Head of caudate nucleus (tissue), 42 donors: ENCODE measurements at regions not wholly inside any gene's neighbourhood (a gene's known extent, or its start where the extent isn't known, plus 50 kb on each side); places are given as distances from the start of the nearest gene placed in this dataset.
A peak's percentile ranks its signal among the peaks of the same experiment; 100 is the strongest.

Experiments used
- DNase-seq, 42 donors: peaks; one replicate each; pipeline versions ENCODE4 v3.0.0 to v3.0.0-alpha.2; 2020 to 2021; ENCODE audit warnings: mixed read lengths in 7 of 42
- intact Hi-C: fragments of 100-400 bp; cut with DNase I; formaldehyde crosslinking; loops from one replicate; pipeline ENCODE4 v1.15.0; 2022

DNA sequence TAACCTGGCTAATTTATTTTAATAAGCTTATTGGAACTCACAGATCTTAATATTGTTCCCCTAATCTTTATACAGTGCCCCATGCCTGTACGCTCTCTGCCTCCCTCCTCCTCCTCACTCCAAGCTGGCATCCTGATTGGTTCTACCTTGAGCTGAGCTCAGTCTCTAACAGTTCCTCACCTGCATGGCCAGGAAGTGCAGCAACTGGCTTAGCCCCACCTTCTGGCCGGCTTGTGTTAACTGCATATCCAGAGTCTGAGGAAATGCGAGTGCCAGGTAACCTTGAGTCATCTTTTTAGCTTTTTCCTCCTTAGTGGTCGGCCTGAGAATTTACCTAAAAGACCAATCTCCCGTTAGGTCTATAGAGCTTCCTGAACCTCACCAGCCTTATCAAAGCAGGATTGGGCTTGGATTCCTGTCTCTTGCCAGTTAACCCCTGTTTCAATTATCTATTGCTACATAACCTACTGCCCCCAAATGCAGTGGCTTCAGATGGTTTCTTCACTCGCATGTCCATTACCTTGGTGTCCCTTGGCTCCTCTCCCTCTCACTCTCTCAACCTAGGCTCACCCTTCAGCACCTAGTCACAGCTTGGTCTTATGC lies 89.5 kb upstream of the STK39 start:
- intact Hi-C loops = no loop called here
- peak in 13 of 42 donors; percentile 10 to 57 (median 29) for DNase-seq

DNA sequence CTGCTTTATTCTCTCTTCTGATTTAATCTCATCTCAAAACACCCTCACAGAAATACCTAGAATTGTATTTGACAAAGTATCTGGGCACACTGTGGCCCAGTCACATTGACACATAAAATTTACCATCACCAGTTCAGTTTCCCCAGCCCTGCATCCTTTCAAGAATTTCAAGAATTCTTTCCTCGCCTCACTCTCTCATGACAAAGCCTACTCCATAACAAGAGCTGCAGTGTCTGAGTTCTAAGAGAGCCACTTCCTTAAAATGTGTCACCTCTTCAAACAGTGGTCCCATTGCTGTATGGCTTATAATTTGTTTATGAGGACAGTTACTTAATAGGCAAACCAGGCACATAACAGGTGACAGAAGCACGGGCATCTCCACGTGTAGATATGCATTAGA lies 90.9 kb upstream of the STK39 start:
- intact Hi-C loops = no loop called here
- DNase-seq = no peak

DNA sequence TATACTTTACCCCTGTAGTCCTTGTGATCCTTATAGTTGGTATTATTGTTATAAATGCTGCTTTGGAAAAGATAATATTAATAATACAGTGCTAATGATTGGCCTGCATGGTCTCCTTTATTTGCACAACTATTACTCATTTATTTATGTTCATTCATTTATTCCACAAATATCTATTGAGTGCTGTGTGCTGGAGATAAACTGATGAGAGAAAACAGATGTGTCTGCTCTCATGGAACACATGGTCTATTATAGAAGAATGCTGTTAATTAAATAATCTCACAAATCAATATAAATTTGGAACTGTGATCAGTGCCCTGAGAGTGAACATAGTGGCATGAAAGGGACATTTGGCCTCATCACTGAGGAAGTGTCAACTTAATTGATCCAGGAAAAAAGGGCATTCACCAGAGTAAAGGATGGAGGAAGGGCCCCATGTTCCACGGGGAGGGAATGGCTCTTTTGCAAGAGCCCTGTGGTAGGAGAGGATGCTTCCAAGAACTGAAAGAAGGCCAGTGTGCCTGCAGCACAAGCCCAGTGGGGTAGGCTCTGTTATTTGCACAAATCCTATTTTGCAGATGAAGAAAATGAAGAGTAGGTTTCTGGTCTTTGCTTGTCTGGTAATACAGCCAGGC lies 91.5 kb upstream of the STK39 start:
- intact Hi-C loops = no loop called here
- no peak for DNase-seq

DNA sequence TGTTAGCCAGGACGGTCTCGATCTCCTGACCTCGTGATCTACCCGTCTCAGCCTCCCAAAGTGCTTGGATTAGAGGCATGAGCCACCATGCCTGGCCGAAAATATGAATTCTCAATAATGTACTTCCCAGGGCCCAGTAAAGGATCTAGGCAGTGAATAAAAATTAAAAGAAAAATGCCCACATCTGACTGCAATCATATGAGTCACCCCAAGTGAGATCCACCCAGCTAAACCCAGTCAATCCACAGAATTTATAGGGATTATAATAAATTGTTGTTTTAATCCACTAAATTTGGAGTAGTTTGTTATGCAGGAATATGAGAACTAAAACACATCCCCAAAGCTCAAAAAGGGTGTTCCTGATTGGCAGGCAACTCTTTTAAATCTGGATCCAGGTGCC lies 93.5 kb upstream of the STK39 start:
- intact Hi-C loops = no loop called here
- DNase-seq = no peak

DNA sequence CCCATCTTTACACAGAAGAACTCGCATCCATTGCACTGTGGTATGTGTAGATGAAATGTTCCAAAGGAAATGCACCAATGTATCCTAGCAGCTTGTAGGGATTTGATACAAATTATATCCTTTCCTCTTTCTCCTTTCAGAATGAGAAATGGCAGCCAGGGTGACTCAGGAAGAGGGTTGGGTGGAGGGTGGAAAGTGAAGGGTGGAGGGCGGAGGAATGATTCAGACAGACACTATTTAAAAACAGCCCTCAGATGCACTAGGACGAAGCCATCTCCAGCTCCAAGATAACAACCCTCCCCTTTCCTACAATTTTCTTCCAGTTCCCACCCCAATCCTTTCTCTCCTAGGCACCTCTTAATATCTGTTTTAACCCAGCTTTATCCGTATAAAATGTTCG lies 96.2 kb upstream of the STK39 start:
- peak in 29 of 42 donors; percentile 7 to 80 (median 44) for DNase-seq
- intact Hi-C loops = no loop called here

DNA sequence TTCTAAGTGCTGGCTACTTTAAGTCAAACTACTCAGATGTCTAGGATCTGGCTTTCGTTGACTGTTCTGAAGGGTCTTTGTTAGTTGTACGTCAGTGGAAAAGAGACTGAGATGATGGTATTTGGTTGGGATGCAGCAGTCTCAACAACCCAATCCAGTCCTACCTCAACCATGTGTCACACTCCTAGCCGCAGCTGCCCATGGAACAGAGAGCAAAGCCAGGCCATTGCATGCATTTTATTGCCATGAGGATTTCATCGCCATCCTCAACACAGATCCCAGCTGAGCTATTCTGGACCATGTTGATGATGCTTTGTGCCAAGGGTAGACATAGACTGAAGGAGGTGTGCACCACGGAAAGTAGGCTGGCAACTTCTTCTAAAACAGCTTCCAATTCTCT lies 97.3 kb upstream of the STK39 start:
- no peak for DNase-seq
- intact Hi-C loops = loop anchor here (5.0 kb wide), 1 partner anchor 413 kb away; no protein-coding TSS in a partner anchor

DNA sequence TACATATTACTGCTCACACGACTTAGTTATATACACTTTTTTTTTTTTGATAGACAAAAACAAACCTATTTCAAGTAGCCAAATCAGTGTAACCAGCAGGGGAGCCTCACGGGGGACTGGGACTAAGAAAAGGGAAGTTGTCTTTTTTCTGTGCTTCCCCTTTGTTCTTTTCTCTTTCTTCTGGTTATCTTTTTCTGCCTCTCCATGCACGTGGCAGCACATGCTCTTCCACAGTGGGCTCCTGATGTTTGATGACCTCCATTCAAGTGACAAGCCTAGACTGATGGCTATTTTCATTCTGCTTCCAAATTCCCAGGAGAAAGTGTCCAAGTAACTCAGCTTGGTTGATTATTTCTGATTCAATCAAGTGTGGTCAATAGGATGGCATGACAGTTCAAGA lies 98.2 kb upstream of the STK39 start:
- intact Hi-C loops = loop anchor here (5.0 kb wide), 1 partner anchor 412 kb away; no protein-coding TSS in a partner anchor
- DNase-seq = no peak

DNA sequence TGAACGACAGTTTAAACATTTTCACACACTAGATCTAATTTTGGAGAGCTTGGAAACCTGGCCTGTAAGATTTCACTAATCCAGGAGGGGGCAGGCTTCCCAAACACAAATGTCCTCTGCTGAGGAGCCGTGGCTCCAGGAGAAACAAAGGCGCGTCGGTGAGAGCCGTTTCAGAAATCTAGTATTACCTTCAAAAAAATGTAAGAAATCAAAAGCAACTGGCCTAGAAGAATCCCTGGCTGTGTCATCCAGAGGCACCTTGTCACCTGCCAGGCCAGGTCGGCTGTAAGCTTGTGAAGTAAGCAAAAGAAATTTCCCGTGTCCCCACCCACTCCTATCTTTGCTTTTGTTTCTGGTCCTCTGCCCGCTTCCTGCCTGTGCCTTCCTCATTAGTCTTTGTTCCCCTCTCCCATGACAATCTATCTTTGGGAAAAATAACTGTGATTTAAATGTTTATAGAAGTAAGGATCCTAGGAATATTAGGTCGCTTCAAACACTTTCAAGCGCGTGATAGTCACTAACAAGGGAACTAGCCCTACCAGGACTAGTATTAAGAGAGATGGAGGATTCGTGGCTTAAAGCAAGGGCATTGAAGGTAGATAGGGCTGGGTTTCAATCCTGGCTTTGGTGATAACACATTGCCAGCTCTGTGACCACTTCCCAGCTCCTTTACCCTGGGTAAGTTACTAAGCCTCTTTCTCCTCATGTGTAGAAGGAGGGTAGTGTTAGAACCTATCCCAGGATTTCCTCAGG lies 99.5 kb upstream of the STK39 start:
- DNase-seq = peak; percentile 24 to 92 (median 76)
- intact Hi-C loops = loop anchor here (5.0 kb wide), 1 partner anchor 410 kb away; no protein-coding TSS in a partner anchor

DNA sequence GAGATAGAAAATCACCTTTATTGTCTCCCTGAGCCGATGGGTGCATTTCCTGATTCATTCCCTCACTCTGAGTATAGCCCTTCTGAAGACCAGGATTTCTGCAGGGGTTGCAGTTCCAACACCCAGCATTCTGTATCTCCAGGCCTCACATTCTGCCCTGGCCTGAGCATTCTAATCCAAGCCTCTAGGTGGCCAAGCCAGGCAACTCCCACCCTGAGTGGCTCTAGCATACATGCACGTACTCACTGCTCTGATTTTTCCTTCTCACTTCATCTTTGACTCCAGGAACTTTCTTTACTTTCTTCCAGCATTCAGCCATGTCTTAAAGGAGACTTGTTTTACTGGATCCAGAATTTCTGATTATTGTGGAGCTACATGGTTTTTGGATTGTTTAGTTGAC lies 100.7 kb upstream of the STK39 start:
- DNase-seq = no peak
- intact Hi-C loops = loop anchor here (5.0 kb wide), 1 partner anchor 409 kb away; no protein-coding TSS in a partner anchor

DNA sequence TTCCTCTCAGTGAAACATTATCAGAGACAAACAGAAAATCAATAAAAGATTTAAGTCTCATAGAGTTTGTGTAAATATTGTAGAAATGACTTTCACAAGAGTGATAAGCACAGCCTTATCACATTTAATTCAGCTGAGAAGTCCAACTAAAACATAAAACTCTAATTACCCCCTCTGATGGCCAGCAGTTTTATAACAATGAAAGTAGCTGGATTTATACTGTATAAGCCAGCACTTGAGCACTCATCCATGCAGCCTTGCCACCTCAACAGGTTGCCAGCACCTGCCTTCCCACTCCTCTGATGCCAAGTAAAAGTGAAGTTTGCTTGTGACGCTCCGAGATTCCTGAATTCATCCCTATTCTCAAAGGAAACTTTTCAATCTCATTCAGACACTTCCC lies 103.0 kb upstream of the STK39 start:
- no peak for DNase-seq
- intact Hi-C loops = no loop called here

DNA sequence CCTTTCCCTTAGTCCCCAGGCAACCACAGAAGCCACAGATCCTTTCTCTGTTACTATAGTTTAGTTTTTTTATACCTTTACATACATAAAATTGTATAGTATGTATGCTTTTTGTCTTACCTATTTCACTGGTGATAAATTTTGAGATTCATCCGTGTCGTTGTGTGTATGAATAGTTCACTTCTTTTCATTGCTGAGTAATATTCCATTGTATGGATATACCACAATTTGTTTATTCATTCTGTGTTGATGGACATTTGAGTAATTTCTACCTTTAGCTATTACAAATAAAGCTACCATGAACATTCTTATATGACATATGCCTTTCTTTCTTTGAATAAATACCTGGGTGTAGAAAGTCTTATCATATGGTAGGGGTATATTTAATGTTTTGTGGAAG lies 102.8 kb upstream of the CERS6 start:
- DNase-seq = no peak
- intact Hi-C loops = no loop called here

DNA sequence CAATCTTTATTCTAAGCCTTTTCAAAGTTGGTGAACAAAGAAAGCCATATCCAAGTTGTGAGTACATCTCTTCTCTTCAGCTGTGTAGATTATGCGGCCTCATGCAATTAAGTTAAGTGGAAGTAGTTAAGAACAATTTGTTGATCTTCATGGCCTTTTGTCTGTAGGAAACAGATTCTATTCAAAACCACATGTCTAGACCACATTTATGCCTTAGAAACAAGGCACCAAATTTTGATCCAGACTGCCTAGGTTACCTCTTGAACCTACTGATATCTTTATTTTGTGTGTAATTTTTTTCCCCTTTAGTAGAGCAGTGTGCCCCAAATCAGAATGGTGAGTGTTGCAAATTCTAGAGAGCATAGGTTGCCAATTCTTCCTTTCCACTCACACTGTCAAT lies 101.6 kb upstream of the CERS6 start:
- DNase-seq = no peak
- intact Hi-C loops = no loop called here

DNA sequence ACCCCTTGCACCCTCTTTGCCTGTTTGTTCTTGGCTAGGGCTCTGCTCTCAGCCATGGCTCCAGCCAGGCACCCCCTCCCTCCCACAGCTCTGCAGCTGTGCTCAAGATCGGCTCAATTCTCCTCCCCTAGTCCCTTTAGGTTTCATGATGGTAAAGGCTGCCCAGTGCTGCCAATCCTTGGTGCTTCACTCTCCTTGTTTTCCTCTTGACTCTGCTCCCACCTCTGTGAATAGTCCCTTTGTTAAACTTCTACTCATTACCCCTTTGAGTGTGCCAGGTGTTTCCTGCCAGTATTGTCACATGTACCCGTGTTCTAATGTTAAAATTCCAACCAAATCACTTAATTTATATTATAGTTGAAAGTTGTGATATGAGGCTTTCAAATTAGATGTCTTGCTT lies 101.0 kb upstream of the CERS6 start:
- peak in 8 of 42 donors; percentile 11 to 73 (median 40) for DNase-seq
- intact Hi-C loops = no loop called here

DNA sequence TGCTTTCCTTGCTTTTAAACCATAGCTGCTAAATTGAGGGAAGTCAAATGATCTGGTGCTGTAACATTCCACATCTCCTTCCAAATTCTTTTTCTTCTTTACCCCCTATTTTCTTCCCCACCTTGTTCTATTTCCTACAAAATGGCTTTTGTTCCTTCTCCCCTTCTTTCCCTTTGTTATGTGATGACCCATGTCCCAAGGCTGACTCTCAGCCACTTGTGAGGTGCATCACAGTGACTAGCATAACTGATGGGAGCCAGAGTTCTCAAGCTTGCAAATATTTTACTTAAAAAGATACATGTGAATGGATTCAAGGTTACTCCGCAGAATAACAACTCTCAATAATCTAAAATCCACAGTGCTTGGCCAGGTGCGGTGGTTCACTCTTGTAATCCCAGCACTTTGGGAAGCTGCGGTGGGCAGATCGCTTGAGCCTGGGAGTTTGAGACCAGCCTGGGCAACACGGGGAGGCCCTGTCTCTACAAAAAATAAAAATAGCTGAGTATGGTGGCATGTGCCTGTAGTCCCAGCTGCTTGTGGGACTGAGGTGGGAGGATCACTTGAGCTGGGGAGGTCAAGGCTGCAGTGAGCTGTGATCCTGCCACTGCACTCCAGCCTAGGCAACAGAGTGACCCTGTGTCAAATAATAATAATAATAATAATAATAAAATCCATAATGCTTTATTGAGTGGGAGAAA lies 100.1 kb upstream of the CERS6 start:
- no peak for DNase-seq
- intact Hi-C loops = no loop called here

DNA sequence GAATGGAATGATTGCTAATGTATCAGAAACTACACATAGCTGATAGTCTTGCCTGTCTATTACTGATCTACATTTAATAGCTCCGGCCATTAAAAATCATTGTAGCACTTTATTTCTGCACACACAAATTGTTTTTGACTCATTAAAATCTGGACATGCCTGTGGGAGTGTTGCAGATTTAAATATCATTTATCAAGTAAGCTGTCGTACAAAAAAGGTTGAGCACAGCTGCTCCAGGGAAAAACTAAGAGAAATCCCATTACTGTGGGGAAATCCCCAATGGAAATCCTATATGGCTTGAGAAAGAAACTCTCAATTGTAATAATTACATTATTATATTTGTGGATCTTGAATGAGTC lies 99.6 kb upstream of the CERS6 start:
- intact Hi-C loops = no loop called here
- DNase-seq = no peak

DNA sequence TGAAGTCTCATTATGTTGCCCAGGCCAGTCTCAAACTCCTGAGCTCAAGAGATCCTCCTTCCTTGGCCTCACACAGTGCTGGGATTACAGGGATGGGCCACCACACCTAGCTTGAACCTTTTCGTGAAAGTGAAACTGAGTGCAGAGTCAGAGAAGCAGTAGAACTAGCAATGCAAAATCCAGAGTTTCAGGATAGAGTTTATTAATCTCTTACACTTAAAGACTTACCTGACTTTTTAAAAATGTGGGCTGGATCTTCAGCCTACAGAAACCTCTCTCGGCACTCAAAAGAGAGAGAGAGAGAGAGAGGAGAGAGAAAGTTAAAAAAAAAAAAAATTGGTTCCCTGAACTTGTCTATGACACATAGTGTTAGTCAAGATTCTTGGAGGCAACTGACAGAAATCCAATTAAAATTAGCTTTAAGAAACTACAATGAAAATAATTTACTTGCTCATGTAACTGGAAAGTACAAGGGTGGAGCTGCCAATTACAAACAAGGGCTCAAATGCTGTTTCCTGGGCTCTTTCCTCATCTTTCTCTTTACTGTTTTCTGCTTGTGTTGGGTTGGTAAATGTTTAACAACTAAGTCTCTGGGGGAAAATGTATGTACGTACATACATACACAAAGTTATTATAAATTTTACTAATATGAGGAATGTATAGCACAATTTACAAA lies 98.1 kb upstream of the CERS6 start:
- intact Hi-C loops = no loop called here
- DNase-seq = peak in 1 of 42 donors; percentile 11

DNA sequence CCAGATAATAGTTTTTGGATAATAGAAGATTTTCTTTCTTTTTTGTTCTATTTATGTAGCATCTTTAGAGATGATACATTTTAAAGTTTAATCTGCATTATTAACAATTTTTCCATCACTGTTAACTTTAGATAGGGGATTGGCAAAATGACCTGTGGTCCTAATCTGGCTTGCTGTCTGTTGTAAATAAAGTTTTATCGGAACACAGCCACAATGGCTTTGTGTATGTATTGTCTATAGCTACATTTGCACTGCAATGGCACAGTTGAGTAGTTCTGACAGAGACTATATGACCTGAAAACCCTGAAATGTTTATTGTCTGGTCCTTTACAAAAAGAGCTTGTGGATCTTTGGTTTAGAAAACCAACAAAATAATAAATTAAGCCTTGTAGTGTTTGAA lies 97.0 kb upstream of the CERS6 start:
- intact Hi-C loops = no loop called here
- no peak for DNase-seq

DNA sequence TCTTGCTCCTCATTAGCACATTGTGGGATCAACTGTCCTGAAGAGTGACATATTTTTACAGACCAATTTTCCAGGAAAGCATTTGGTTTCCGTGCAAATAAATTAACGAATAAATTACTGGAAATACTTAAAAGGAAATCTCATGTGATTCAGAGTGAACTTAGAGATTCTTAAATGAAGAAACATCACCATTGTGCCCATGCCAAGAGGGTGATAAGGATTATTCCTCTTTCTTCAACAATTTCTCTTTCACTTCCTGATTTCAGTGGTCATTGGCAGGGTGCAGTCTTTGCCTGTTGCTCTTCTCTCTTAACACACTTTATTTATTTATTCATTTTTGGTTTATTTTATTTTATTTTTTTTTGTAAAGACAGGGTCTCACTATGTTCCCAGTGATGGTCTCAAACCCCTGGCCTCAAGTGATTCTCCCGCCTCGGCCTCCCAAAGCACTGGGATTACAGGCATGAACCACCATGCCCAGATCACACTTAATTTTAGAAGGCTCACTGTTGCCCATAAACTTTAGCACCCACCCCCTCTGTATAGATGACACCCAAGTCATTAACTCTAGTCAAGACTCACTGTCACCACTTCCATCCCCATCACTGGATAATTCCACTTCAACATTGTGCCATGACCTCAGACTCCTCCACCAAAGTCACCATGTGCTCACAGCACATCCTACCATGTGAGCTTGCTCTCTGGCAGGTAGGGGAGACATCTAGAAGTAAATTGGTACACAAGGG lies 92.6 kb upstream of the CERS6 start:
- no peak for DNase-seq
- intact Hi-C loops = no loop called here
